ENCODE measurements at regions not wholly inside any gene's neighbourhood (a gene's known extent, or its start where the extent isn't known, plus 50 kb on each side); places are given as distances from the start of the nearest gene placed in this dataset.

DNA sequence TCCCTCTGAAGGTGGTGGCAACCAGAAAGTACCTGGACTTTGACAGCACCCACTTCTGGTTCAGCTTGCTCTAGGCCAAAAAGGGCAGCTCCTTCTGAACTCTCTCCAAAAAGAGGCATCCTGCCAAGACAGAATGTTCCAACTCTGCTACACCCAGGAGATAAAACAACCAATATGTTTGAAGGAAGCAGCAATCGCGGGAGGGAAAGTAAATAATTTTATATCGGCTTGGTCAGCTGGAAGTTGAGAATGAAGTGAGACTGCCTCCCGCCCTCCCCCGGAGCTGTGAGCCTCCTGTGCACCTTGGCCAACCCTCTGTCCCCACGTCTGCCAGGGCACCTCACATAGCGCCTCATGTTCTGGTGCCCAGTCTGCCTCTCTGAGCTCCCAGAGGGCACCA is 130.3 kb upstream of the ATP1A1 start (continued):
- TF ChIP-seq, protein P1, sequence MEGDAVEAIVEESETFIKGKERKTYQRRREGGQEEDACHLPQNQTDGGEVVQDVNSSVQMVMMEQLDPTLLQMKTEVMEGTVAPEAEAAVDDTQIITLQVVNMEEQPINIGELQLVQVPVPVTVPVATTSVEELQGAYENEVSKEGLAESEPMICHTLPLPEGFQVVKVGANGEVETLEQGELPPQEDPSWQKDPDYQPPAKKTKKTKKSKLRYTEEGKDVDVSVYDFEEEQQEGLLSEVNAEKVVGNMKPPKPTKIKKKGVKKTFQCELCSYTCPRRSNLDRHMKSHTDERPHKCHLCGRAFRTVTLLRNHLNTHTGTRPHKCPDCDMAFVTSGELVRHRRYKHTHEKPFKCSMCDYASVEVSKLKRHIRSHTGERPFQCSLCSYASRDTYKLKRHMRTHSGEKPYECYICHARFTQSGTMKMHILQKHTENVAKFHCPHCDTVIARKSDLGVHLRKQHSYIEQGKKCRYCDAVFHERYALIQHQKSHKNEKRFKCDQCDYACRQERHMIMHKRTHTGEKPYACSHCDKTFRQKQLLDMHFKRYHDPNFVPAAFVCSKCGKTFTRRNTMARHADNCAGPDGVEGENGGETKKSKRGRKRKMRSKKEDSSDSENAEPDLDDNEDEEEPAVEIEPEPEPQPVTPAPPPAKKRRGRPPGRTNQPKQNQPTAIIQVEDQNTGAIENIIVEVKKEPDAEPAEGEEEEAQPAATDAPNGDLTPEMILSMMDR (IDR thresholded peaks at IDR 0.05): no peak
- TF ChIP-seq FOSL2 (IDR thresholded peaks at IDR 0.05; ENCODE audit: borderline replicate concordance, low read depth) (no peak), TAF1 (IDR thresholded peaks at IDR 0.05; ENCODE audit: borderline replicate concordance, low read depth, low read length) (no peak), SMC3 (IDR thresholded peaks at IDR 0.05; ENCODE audit: low read depth, low read length) (no peak), FOXM1 (IDR thresholded peaks at IDR 0.05; ENCODE audit: low read depth) (no peak)

DNA sequence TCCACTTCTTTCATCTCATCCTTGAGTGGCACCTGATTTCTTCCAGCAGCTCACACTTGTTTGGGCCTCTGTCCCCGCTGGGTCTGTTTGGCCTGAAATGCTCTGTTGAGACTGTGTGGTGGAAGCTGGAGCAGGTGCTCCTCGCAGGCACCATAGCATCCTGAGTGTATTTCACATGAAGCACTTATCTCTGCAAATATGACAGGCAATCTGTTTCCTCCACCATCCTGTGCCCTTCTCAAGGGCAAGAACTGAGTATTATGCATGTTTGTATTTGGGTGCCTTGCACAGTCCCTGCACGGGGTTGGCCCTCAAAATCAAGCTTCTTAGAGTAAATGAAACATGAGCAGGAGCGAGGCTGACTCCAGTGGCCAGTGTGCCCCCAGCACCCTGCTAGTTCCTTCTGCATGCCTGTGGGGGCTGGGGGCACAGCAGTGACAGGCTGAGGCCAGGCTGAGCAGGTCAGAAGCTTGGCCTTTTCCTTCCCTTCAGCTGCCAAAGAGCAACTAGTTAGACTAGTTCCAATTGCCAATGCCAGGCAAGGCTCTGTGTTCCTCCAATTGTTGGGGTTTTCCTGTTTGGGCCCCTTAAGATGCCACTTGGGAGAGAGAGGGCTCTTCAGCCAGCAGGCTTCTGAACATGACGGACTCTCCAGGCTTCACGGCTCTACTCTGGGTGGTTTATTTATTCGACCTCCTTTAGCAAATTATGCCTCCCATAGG is 129.6 kb upstream of the ATP1A1 start:
- no peak overlapping the region for H3K4me2 ChIP-seq
- TF ChIP-seq, protein P2, sequence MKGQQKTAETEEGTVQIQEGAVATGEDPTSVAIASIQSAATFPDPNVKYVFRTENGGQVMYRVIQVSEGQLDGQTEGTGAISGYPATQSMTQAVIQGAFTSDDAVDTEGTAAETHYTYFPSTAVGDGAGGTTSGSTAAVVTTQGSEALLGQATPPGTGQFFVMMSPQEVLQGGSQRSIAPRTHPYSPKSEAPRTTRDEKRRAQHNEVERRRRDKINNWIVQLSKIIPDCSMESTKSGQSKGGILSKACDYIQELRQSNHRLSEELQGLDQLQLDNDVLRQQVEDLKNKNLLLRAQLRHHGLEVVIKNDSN (IDR thresholded peaks at IDR 0.05; ENCODE audit: borderline replicate concordance, low read depth): no peak
- TF ChIP-seq MXI1 (IDR thresholded peaks at IDR 0.05; ENCODE audit: low read depth, low read length) (no peak), JUND (IDR thresholded peaks at IDR 0.05) (no peak)
- no peaks in the 10 kb centered on the region for H3K9me3 ChIP-seq
- H3F3A ChIP-seq (replicated peaks; ENCODE audit: insufficient read depth): no peaks in the 10 kb centered on the region
- H3K9ac ChIP-seq: no peak overlapping the region
- H2AFZ ChIP-seq (ENCODE audit: low read depth): no peak overlapping the region
- POLR2A ChIA-PET: no interaction called here
- DNase-seq: no peak
- WGBS (ENCODE audit: low lambda C conversion rate): 40% methylated on average over 7 of the region's 7 CpGs
- H3K36me3 ChIP-seq (replicated peaks in 1 of 2; ENCODE audit: control insufficient read depth in 1 of 2, insufficient read depth in 2 of 2, low read length in 1 of 2): no peaks in the 10 kb centered on the region
- H3K27me3 ChIP-seq (ENCODE audit: insufficient read depth): no peaks in the 10 kb centered on the region
- H3K9me2 ChIP-seq: no peaks in the 10 kb centered on the region
- H3K4me1 ChIP-seq (ENCODE audit: control insufficient read depth in 1 of 2, insufficient read depth in 2 of 2, low read depth in 1 of 2, low read length in 1 of 2): no peaks in the 10 kb centered on the region
- H3K4me3 ChIP-seq (ENCODE audit: low read depth in 2 of 2, low read length in 1 of 2): no peak overlapping the region
- H4K20me1 ChIP-seq (ENCODE audit: insufficient read depth): no peaks in the 10 kb centered on the region
- H3K27ac ChIP-seq (ENCODE audit: low read depth in 2 of 2, low read length in 1 of 2): no peak overlapping the region
- H3K79me2 ChIP-seq (ENCODE audit: insufficient read depth): no peaks in the 10 kb centered on the region
- CTCF ChIA-PET: interaction anchor here (1.2 to 2.1 kb wide), 3 partner anchors 12 to 104 kb away, joined by 3 to 6 read pairs (median 5); no protein-coding TSS in a partner anchor

DNA sequence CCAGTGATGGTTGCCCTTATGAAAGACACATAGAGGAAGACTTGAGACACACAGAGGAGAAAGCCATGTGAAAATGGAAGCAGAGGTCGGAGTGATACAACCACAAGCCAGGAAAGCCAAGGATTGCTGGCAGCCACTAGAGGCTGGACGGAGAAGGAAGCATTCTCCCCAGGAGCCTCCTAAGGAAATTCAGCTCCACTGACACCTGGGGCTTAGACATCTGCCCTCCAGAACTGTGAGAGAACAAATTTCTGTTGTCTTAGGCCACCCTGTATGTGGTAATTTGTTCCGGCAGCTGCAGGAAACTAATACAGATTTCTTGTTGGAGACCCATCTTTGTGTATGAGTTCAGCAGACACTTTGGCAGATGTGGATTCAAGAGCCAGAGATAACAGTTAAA is 126.9 kb upstream of the ATP1A1 start:
- Histone ChIP-seq H2AFZ (ENCODE audit: low read depth) (no peak overlapping the region), H3K27ac (ENCODE audit: low read depth in 2 of 2, low read length in 1 of 2) (no peak overlapping the region), H3K79me2 (ENCODE audit: insufficient read depth) (no peaks in the 10 kb centered on the region), H3K9ac (no peak overlapping the region), H3K4me3 (ENCODE audit: low read depth in 2 of 2, low read length in 1 of 2) (no peak overlapping the region), H3K4me2 (no peak overlapping the region), H3K9me2 (no peaks in the 10 kb centered on the region), H4K20me1 (ENCODE audit: insufficient read depth) (no peaks in the 10 kb centered on the region), H3K27me3 (ENCODE audit: insufficient read depth) (no peaks in the 10 kb centered on the region), H3K9me3 (no peaks in the 10 kb centered on the region), H3K4me1 (ENCODE audit: control insufficient read depth in 1 of 2, insufficient read depth in 2 of 2, low read depth in 1 of 2, low read length in 1 of 2) (no peaks in the 10 kb centered on the region), H3F3A (replicated peaks; ENCODE audit: insufficient read depth) (no peaks in the 10 kb centered on the region), H3K36me3 (replicated peaks in 1 of 2; ENCODE audit: control insufficient read depth in 1 of 2, insufficient read depth in 2 of 2, low read length in 1 of 2) (no peaks in the 10 kb centered on the region)
- ChIA-PET CTCF (no interaction called here), POLR2A (no interaction called here)
- no peak for DNase-seq
- 36% methylated on average over 3 of the region's 3 CpGs for WGBS (ENCODE audit: low lambda C conversion rate)
- TF ChIP-seq, protein P1 (IDR thresholded peaks at IDR 0.05): no peak
- no peak for TF ChIP-seq FOXJ3 (CRISPR knock-in tag; IDR thresholded peaks at IDR 0.05)
- TF ChIP-seq POLR2AphosphoS5 (IDR thresholded peaks at IDR 0.05; ENCODE audit: low read depth, low read length): no peak
- no peak for TF ChIP-seq MEF2A (IDR thresholded peaks at IDR 0.05; ENCODE audit: borderline replicate concordance, low read depth)
- TF ChIP-seq RFX5 (IDR thresholded peaks at IDR 0.05; ENCODE audit: low read length): no peak
- no peak for TF ChIP-seq SIN3A (IDR thresholded peaks at IDR 0.05; ENCODE audit: borderline replicate concordance, low read depth, low read length)
- no peak for TF ChIP-seq TEAD4 (IDR thresholded peaks at IDR 0.05; ENCODE audit: borderline replicate concordance, insufficient read depth)
- TF ChIP-seq, protein P3, sequence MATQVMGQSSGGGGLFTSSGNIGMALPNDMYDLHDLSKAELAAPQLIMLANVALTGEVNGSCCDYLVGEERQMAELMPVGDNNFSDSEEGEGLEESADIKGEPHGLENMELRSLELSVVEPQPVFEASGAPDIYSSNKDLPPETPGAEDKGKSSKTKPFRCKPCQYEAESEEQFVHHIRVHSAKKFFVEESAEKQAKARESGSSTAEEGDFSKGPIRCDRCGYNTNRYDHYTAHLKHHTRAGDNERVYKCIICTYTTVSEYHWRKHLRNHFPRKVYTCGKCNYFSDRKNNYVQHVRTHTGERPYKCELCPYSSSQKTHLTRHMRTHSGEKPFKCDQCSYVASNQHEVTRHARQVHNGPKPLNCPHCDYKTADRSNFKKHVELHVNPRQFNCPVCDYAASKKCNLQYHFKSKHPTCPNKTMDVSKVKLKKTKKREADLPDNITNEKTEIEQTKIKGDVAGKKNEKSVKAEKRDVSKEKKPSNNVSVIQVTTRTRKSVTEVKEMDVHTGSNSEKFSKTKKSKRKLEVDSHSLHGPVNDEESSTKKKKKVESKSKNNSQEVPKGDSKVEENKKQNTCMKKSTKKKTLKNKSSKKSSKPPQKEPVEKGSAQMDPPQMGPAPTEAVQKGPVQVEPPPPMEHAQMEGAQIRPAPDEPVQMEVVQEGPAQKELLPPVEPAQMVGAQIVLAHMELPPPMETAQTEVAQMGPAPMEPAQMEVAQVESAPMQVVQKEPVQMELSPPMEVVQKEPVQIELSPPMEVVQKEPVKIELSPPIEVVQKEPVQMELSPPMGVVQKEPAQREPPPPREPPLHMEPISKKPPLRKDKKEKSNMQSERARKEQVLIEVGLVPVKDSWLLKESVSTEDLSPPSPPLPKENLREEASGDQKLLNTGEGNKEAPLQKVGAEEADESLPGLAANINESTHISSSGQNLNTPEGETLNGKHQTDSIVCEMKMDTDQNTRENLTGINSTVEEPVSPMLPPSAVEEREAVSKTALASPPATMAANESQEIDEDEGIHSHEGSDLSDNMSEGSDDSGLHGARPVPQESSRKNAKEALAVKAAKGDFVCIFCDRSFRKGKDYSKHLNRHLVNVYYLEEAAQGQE (IDR thresholded peaks at IDR 0.05; ENCODE audit: low read depth, low read length): no peak
- no peak for TF ChIP-seq CHD2 (IDR thresholded peaks at IDR 0.05; ENCODE audit: low read length, partially characterized antibody)
- no peak for TF ChIP-seq RCOR1 (IDR thresholded peaks at IDR 0.05; ENCODE audit: low read length)

Measured in SK-N-SH (cell line).